Transverse colon (tissue), 4 donors: ENCODE measurements at regions not wholly inside any gene's neighbourhood (a gene's known extent, or its start where the extent isn't known, plus 50 kb on each side); places are given as distances from the start of the nearest gene placed in this dataset.

Experiments used
- CTCF ChIP-seq, 5 experiments: fragments of 200-600 bp in 3 of 5; fragments of 450-650 bp in 2 of 5; sonication (generic) in 3 of 5; IDR thresholded peaks; 1 replicate in 2 of 5; 2 replicates in 3 of 5; pipeline ENCODE4 v1.5.1; 2016 to 2017; ENCODE audit warnings: antibody characterized with exemption in 5 of 5, inconsistent platforms in 3 of 5, mild to moderate bottlenecking in 2 of 5, moderate library complexity in 1 of 5
- EP300 ChIP-seq: sonication (generic); formaldehyde crosslinking; IDR thresholded peaks from one replicate; pipeline ENCODE4 v1.6.1; 2017; ENCODE audit warnings: antibody characterized with exemption, low read depth
- POLR2A ChIP-seq: fragments of 450-650 bp; IDR thresholded peaks from one replicate; pipeline ENCODE4 v1.6.1; 2016; ENCODE audit warnings: antibody characterized with exemption, mild to moderate bottlenecking, moderate library complexity
- POLR2AphosphoS5 ChIP-seq, 3 donors: sonication (generic); formaldehyde crosslinking; IDR thresholded peaks; one replicate each; pipeline ENCODE4 v1.6.1; 2016; ENCODE audit warnings: antibody characterized with exemption in 3 of 3

GRCh38 chrX:85808217-85808616 is 239.1 kb downstream of the CHM start:
- TF ChIP-seq CTCF (IDR thresholded peaks at IDR 0.05) (no peak), POLR2A (no peak), POLR2AphosphoS5 (IDR thresholded peaks at IDR 0.05) (no peak), EP300 (no peak)
